ENCODE measurements at regions not wholly inside any gene's neighbourhood (a gene's known extent, or its start where the extent isn't known, plus 50 kb on each side); places are given as distances from the start of the nearest gene placed in this dataset.

DNA sequence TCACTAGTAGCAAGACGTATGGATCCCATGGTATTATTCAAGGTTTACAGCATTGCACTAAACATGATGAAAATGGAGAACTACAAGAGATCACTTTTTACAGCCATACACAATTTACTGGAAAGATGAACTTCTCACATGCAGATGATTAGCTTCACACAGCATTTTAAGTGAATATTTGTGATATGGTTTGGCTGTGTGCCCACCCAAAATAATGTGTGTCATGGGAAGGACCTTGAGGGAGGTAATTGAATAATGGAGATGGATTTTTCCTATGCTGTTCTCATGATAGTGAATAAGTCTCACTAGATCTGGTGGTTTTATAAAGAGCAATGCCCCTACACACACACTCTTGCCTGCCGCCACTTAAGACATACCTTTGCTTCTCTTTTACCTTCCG, 662.0 kb upstream of the CCDC54 start:
- no peak for TF ChIP-seq ZFX (IDR thresholded peaks at IDR 0.05; ENCODE audit: borderline replicate concordance)
- TF ChIP-seq CTCF (IDR thresholded peaks at IDR 0.05), result no peak
- no peak overlapping the region for H3K27ac ChIP-seq

DNA sequence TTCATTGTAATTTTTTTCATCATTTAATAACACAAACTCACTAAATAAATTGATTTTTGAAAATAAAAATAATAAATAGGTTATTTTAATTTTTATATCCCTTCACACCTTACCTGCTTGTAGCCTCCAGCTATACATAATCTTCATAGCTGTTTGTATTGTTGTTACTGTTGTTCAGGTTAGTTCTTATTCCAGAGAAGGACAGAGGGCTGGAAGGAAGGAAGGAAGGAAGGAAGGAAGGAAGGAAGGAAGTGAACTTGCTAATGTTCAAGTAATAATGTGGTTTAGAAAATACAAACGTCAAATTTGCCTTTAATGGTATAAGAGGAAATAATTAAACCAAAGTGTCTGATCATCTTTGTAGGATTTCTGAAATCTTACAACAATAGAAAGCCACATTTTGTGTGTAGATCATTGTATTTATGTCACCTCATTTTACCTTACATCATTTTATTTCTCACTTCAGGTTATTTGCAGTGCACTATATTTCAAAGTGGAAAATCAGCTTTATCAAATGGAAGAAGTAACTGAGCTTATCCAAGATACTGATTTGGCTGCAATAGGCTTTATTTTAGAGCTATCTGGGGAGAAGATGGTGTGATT, 660.0 kb upstream of the CCDC54 start:
- H3K27ac ChIP-seq, result no peak overlapping the region
- TF ChIP-seq ZFX (IDR thresholded peaks at IDR 0.05; ENCODE audit: borderline replicate concordance) (no peak), CTCF (IDR thresholded peaks at IDR 0.05) (no peak)

DNA sequence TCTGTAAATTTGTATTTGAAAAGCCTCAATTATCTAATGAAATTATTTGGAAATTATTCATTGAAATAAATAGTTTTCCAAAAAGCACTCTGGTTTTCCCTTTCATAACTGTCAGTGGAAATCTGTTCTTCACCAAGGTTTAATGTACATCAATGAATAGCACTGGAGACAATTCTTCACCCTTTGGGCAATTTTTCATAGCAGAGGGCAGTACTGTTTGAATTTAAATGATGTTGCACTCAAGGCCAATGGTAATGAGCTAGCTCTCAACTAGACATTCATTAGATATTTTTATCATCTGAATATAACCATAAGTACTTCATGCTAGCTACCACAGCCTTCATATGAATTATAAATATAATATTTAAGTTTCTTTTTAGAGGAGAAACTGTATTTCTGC, 658.2 kb upstream of the CCDC54 start:
- no peak overlapping the region for H3K27ac ChIP-seq
- TF ChIP-seq CTCF (IDR thresholded peaks at IDR 0.05) (no peak), ZFX (IDR thresholded peaks at IDR 0.05; ENCODE audit: borderline replicate concordance) (no peak)

- H3K27ac ChIP-seq, result no peak overlapping the region
- no peak for TF ChIP-seq ZFX (IDR thresholded peaks at IDR 0.05; ENCODE audit: borderline replicate concordance)
- TF ChIP-seq CTCF (IDR thresholded peaks at IDR 0.05), result no peak
These were observed 657.7 kb upstream of the CCDC54 start for GRCh38 chr3:106719583-106719982.

- TF ChIP-seq ZFX (IDR thresholded peaks at IDR 0.05; ENCODE audit: borderline replicate concordance) (no peak), CTCF (IDR thresholded peaks at IDR 0.05) (no peak)
- no peak overlapping the region for H3K27ac ChIP-seq
These were observed 656.7 kb upstream of the CCDC54 start for GRCh38 chr3:106720510-106720909.

DNA sequence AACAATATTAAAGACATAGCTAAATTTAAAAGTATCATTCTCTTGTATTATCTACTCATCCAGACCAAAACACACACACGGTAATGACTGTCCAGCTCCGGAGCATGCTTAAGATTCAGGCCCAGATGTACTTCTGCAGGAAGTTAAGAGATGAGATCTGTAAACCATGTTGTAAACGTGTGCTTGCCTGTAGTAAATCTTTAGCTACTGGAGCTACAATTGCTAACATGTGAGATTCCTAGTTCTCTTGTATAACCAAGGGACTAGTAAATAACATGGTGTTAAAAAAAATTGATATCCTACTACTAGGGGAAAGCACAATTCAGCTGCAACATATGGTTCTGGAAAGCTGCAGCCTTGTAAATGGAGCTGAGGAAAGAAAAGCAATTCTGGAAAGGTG, 651.7 kb upstream of the CCDC54 start:
- no peak overlapping the region for H3K27ac ChIP-seq
- TF ChIP-seq CTCF (IDR thresholded peaks at IDR 0.05), result no peak

- no peak overlapping the region for H3K27ac ChIP-seq
- TF ChIP-seq ZFX (IDR thresholded peaks at IDR 0.05; ENCODE audit: borderline replicate concordance) (no peak), CTCF (IDR thresholded peaks at IDR 0.05) (no peak)
These were observed 648.7 kb upstream of the CCDC54 start for GRCh38 chr3:106728315-106729098.

All from 22Rv1 (cell line).